Body of pancreas (tissue), 4 donors: ENCODE measurements at regions not wholly inside any gene's neighbourhood (a gene's known extent, or its start where the extent isn't known, plus 50 kb on each side); places are given as distances from the start of the nearest gene placed in this dataset.

Experiments used
- ATAC-seq: fragments of 150-250 bp; one replicate; pipeline ENCODE4 v1.9.1; 2016
- DNase-seq, 4 donors: peaks; one replicate each; pipeline ENCODE4 v3.0.0-alpha.2; 2019
- H3K27ac ChIP-seq, 4 donors: fragments of 200-600 bp; sonication (generic); 1 replicate in 3 of 4; 2 replicates in 1 of 4; pipeline versions ENCODE4 v1.5.1 to v1.6.1; 2016 to 2019; ENCODE audit warnings: mild to moderate bottlenecking in 1 of 4, mixed read lengths in 1 of 4, moderate library complexity in 1 of 4
- H3K27me3 ChIP-seq, 2 donors: fragments of 200-600 bp; sonication (generic); one replicate each; pipeline ENCODE4 v1.6.0; 2016; ENCODE audit warnings: mild to moderate bottlenecking in 1 of 2
- H3K36me3 ChIP-seq, 2 donors: fragments of 200-600 bp; sonication (generic); replicated peaks in 1 of 2; 2 replicates each; pipeline ENCODE4 v1.5.1; 2016; ENCODE audit warnings: low read depth in 2 of 2; ENCODE audit not compliant: insufficient read depth in 1 of 2
- H3K4me1 ChIP-seq: fragments of 200-600 bp; sonication (generic); one replicate; pipeline ENCODE4 v1.6.0; 2016
- H3K4me3 ChIP-seq, 2 donors: fragments of 200-600 bp; sonication (generic); 1 replicate in 1 of 2; 2 replicates in 1 of 2; pipeline ENCODE4 v1.5.1; 2016 to 2019
- H3K9me3 ChIP-seq, 3 donors: fragments of 200-600 bp; sonication (generic); 1 replicate in 2 of 3; 2 replicates in 1 of 3; pipeline ENCODE4 v1.5.1; 2016
- POLR2A ChIP-seq, 3 donors: fragments of 450-650 bp; IDR thresholded peaks; one replicate each; pipeline ENCODE4 v1.6.1; 2016; ENCODE audit warnings: antibody characterized with exemption in 3 of 3, mild to moderate bottlenecking in 2 of 3
- WGBS, 2 donors: methylation state at CpG; one replicate each; pipeline ENCODE4 v1.1.5; 2017; 5-methylcytosine and 5-hydroxymethylcytosine counted together
- intact Hi-C: fragments of 100-400 bp; cut with DNase I; formaldehyde crosslinking; loops from one replicate; pipeline ENCODE4 v1.15.1; 2023
- TF ChIP-seq, protein P1 (sequence below), 7 experiments: fragments of 450-650 bp in 4 of 7; fragments of 200-600 bp in 3 of 7; sonication (generic) in 3 of 7; IDR thresholded peaks; one replicate each; pipeline ENCODE4 v1.5.1; 2016 to 2019; ENCODE audit warnings: antibody characterized with exemption in 7 of 7

DNA sequence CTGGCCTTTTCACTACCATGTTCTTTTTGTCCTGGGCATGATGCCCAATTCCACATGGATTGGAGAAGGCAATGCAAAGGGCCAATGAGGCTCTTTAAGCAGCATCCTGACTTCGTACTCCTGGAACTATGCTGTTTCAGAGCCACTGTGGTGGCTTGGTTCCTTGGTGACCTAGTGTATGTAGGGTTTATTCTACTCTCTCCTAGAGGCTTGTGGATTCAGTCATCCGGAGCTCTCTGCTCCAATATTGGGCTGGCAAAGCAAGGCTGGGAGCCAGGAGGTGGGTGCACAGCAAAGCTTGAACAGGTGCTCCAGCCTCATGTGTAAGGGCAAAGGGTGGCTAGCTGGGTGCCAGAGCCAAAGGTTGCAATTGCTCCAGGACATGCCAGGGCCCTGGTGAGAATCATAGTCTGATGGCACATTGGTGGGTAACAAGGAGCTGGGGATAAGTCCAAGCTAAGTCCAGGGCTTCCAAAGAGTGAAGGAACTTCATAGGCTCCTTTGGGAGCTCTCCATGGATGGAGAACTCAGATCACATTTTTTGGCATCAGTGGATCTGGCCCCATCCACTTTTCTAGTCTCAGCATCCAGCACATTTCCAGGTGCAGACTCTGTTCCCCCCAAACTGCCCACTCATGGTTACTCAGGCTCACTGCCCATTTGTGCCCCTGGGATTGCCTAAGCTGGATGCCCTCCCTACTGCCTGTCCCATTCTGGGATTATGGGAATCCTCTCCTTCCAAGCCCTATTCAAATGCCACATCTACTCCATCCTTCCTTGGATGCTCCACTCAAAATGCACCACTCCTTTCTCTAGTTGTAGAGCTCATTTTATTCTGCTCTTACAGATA lies 253.9 kb downstream of the EMP1 start:
- DNase-seq (no peak), ATAC-seq (no peak)

DNA sequence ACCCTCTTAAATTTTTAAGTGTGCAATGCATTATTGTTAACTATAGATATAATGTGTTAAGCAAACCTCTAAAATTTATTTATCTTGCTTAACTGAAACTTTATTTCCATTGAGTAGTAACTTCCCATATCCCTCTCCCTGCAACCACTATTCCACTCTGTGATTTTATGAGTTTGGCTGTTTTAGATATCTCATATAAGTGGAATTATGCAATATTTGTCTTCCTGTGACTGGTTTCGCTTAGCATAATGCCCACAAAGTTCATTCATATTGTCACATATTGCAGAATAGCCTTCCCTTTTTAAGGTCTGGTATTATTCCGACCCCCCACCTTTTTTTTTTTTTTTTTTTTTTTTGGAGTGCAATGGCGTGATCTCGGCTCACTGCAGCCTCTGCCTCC lies 247.6 kb downstream of the EMP1 start:
- intact Hi-C loops = no loop called here
- WGBS, 2 donors = 70 to 75% methylated on average over 4 of the region's 4 CpGs

More for the DNA sequence above, 253.9 kb downstream of the EMP1 start:
- TF ChIP-seq, protein P1, sequence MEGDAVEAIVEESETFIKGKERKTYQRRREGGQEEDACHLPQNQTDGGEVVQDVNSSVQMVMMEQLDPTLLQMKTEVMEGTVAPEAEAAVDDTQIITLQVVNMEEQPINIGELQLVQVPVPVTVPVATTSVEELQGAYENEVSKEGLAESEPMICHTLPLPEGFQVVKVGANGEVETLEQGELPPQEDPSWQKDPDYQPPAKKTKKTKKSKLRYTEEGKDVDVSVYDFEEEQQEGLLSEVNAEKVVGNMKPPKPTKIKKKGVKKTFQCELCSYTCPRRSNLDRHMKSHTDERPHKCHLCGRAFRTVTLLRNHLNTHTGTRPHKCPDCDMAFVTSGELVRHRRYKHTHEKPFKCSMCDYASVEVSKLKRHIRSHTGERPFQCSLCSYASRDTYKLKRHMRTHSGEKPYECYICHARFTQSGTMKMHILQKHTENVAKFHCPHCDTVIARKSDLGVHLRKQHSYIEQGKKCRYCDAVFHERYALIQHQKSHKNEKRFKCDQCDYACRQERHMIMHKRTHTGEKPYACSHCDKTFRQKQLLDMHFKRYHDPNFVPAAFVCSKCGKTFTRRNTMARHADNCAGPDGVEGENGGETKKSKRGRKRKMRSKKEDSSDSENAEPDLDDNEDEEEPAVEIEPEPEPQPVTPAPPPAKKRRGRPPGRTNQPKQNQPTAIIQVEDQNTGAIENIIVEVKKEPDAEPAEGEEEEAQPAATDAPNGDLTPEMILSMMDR (IDR thresholded peaks at IDR 0.05) = no peak
- TF ChIP-seq POLR2A (IDR thresholded peaks at IDR 0.05) = no peak
- intact Hi-C loops = no loop called here
- H3K9me3 ChIP-seq = no peaks in the 10 kb centered on the region
- H3K4me1 ChIP-seq = no peaks in the 10 kb centered on the region
- H3K27ac ChIP-seq = no peak overlapping the region
- no peaks in the 10 kb centered on the region for H3K27me3 ChIP-seq
- no peaks in the 10 kb centered on the region for H3K36me3 ChIP-seq
- H3K4me3 ChIP-seq = no peak overlapping the region
- WGBS, 2 donors = 69 to 77% methylated on average over 2 of the region's 2 CpGs

DNA sequence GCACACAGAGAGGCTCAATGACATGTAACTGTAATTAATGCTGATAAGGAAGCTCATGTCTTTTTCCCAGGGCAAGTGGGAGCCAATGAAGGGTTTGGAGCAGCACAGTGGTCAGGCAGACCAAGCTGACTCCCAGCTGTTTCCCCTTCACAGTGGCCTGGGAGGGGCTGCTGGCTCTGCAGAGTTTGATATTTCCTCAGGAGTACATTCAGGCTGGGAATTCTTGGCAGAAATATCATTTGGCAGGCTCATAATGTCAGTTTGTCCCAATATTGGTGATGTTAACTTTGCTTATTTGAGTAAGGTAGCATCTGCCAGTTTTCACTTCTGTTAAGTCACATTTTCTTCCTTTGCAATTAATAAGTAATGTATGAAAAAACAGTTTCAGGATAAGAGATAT lies 247.0 kb downstream of the EMP1 start:
- intact Hi-C loops = no loop called here
- no peaks in the 10 kb centered on the region for H3K9me3 ChIP-seq
- DNase-seq = peak in 2 of 4 donors; percentile 4 to 9
- H3K36me3 ChIP-seq = no peaks in the 10 kb centered on the region
- H3K27me3 ChIP-seq = no peaks in the 10 kb centered on the region
- no peak overlapping the region for H3K4me3 ChIP-seq
- TF ChIP-seq POLR2A (IDR thresholded peaks at IDR 0.05) = no peak
- TF ChIP-seq, protein P1 (IDR thresholded peaks at IDR 0.05) = no peak
- no peak for ATAC-seq
- H3K4me1 ChIP-seq = peaks cover 7% of the 10 kb centered on the region
- no peak overlapping the region for H3K27ac ChIP-seq

More for the DNA sequence above, 247.6 kb downstream of the EMP1 start:
- H3K4me3 ChIP-seq = no peak overlapping the region
- no peaks in the 10 kb centered on the region for H3K9me3 ChIP-seq
- TF ChIP-seq, protein P1 (IDR thresholded peaks at IDR 0.05) = no peak
- no peak for TF ChIP-seq POLR2A (IDR thresholded peaks at IDR 0.05)
- no peaks in the 10 kb centered on the region for H3K27me3 ChIP-seq
- ATAC-seq (no peak), DNase-seq (no peak)
- no peak overlapping the region for H3K27ac ChIP-seq
- no peaks in the 10 kb centered on the region for H3K36me3 ChIP-seq
- peaks cover 7% of the 10 kb centered on the region for H3K4me1 ChIP-seq

DNA sequence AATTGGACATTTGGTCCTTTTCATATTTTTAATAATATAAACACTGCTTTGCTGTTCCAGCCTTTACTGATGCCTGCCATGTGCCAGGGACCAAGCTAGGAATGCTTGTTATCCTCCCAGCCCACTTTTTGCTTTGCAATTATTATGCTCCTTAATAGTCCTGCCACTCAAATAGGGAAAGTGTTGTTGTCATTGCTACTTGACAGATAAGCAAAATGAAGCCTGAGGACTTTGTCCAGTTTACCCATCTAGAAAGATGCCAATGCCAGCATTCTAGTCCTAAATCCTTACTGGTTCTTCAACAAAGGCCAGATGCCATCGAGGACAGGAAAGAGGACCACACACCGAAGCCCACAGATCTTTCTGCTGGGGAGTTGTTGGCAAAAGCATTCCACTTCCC lies 246.5 kb downstream of the EMP1 start:
- no peak overlapping the region for H3K4me3 ChIP-seq
- intact Hi-C loops = no loop called here
- DNase-seq (no peak), ATAC-seq (no peak)
- peaks cover 7% of the 10 kb centered on the region for H3K4me1 ChIP-seq
- 63 to 65% methylated on average over 2 of the region's 2 CpGs for WGBS, 2 donors
- H3K9me3 ChIP-seq = no peaks in the 10 kb centered on the region
- H3K36me3 ChIP-seq = no peaks in the 10 kb centered on the region
- H3K27ac ChIP-seq = no peak overlapping the region
- TF ChIP-seq POLR2A (IDR thresholded peaks at IDR 0.05) = no peak
- TF ChIP-seq, protein P1 (IDR thresholded peaks at IDR 0.05) = no peak
- H3K27me3 ChIP-seq = no peaks in the 10 kb centered on the region

DNA sequence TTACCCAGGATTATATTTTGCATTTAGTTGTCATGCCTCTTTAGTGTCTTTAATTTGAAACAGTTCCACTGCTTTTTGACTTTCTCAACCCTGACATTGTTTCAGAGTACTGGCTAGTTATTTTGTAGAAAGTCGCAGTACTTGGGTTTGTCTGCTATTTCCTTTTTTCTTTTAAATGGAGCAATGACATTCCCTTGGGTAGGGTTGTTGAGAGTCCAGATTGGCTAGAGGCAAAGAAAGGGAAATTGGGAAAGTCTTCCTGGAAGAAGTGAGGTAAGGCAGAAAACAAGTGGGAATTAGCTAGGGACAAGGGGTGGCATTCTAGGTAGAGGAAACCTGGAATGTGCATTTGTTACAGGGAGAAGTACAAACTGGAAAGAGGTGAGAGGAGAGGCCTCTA lies 245.9 kb downstream of the EMP1 start:
- intact Hi-C loops = no loop called here
- Histone ChIP-seq H3K27me3 (no peaks in the 10 kb centered on the region), H3K9me3 (no peaks in the 10 kb centered on the region), H3K4me1 (peaks cover 7% of the 10 kb centered on the region), H3K4me3 (no peak overlapping the region), H3K36me3 (no peaks in the 10 kb centered on the region), H3K27ac (no peak overlapping the region)
- DNase-seq (no peak), ATAC-seq (no peak)
- 81 to 83% methylated on average over 1 of the region's 1 CpG for WGBS, 2 donors
- TF ChIP-seq, protein P1 (IDR thresholded peaks at IDR 0.05) = no peak
- TF ChIP-seq POLR2A (IDR thresholded peaks at IDR 0.05) = no peak
